Smooth muscle cell (in vitro differentiated cells): ENCODE measurements at regions not wholly inside any gene's neighbourhood (a gene's known extent, or its start where the extent isn't known, plus 50 kb on each side); places are given as distances from the start of the nearest gene placed in this dataset.

Experiments
- DNase-seq: peaks from one replicate; lab custom pipeline; 2025; ENCODE audit not compliant: unreplicated experiment; lab: John Stamatoyannopoulos, UW
- H2AFZ ChIP-seq: fragments of 200-600 bp; sonication (generic); 2 replicates; pipeline ENCODE4 v1.6.0; 2016; ENCODE audit warnings: antibody characterized with exemption, low read depth, mild to moderate bottlenecking
- H3F3A ChIP-seq: fragments of 200-600 bp; sonication (generic); 2 replicates; pipeline ENCODE4 v1.6.0; 2017; ENCODE audit warnings: antibody characterized with exemption, low read depth
- H3K27ac ChIP-seq: fragments of 200-600 bp; sonication (generic); 2 replicates; pipeline ENCODE4 v1.5.1; 2016; ENCODE audit warnings: low read depth, mild to moderate bottlenecking
- H3K27me3 ChIP-seq: fragments of 200-600 bp; sonication (generic); 2 replicates; pipeline ENCODE4 v1.6.1; 2016; ENCODE audit warnings: low read depth, mild to moderate bottlenecking
- H3K36me3 ChIP-seq: fragments of 200-600 bp; sonication (generic); 2 replicates; pipeline ENCODE4 v1.5.1; 2016; ENCODE audit warnings: low read depth
- H3K4me1 ChIP-seq: fragments of 200-600 bp; sonication (generic); 2 replicates; pipeline ENCODE4 v1.5.1; 2016; ENCODE audit warnings: low read depth
- H3K4me2 ChIP-seq: fragments of 200-600 bp; sonication (generic); 2 replicates; pipeline ENCODE4 v1.6.0; 2016; ENCODE audit warnings: mild to moderate bottlenecking
- H3K4me3 ChIP-seq: fragments of 200-600 bp; sonication (generic); 2 replicates; pipeline ENCODE4 v1.5.1; 2016; ENCODE audit warnings: mild to moderate bottlenecking
- H3K79me2 ChIP-seq: fragments of 200-600 bp; sonication (generic); 2 replicates; pipeline ENCODE4 v1.6.0; 2016; ENCODE audit warnings: low read depth, mild to moderate bottlenecking
- H3K9ac ChIP-seq: fragments of 200-600 bp; sonication (generic); 2 replicates; pipeline ENCODE4 v1.6.0; 2016; ENCODE audit warnings: low read depth
- H3K9me3 ChIP-seq: fragments of 200-600 bp; sonication (generic); replicated peaks from 2 replicates; pipeline ENCODE4 v1.5.1; 2016; ENCODE audit warnings: low read depth
- H4K20me1 ChIP-seq: fragments of 200-600 bp; sonication (generic); 2 replicates; pipeline ENCODE4 v1.6.0; 2016; ENCODE audit warnings: low read depth
- CTCF ChIP-seq: fragments of 200-600 bp; sonication (generic); IDR thresholded peaks from 2 replicates; pipeline ENCODE4 v1.5.1; 2017; ENCODE audit warnings: borderline replicate concordance, mild to moderate bottlenecking, antibody characterized with exemption; ENCODE audit not compliant: insufficient read depth, poor library complexity, severe bottlenecking
- WGBS: methylation state at CpG from one replicate; pipeline ENCODE4 v1.1.7; 2016; ENCODE audit warnings: low lambda C conversion rate; 5-methylcytosine and 5-hydroxymethylcytosine counted together

GRCh38 chr14:78016532-78016931, 153.6 kb upstream of the NRXN3 start:
- whole genome bisulfite sequencing: 71% methylated on average over 2 of the region's 2 CpGs
- no peak for DNase-seq
- no peak for TF ChIP-seq CTCF

GRCh38 chr14:78018283-78018682, 151.9 kb upstream of the NRXN3 start:
- Histone ChIP-seq H4K20me1 (no peaks in the 10 kb centered on the region), H3K36me3 (no peaks in the 10 kb centered on the region), H3K9me3 (no peaks in the 10 kb centered on the region), H3K9ac (no peak overlapping the region), H3K4me1 (peaks cover 3% of the 10 kb centered on the region), H3K4me3 (no peak overlapping the region), H3K27me3 (peaks cover 5% of the 10 kb centered on the region), H3K79me2 (no peaks in the 10 kb centered on the region), H3K27ac (no peak overlapping the region), H3F3A (no peaks in the 10 kb centered on the region), H2AFZ (no peak overlapping the region), H3K4me2 (no peak overlapping the region)
- no peak for TF ChIP-seq CTCF
- 46% methylated on average over 2 of the region's 2 CpGs for WGBS
- no peak for DNase-seq

More at GRCh38 chr14:78016532-78016931, 153.6 kb upstream of the NRXN3 start:
- H4K20me1 ChIP-seq: no peaks in the 10 kb centered on the region
- H3K79me2 ChIP-seq: no peaks in the 10 kb centered on the region
- H3K27ac ChIP-seq: no peak overlapping the region
- no peaks in the 10 kb centered on the region for H3F3A ChIP-seq
- no peaks in the 10 kb centered on the region for H3K4me1 ChIP-seq
- H3K36me3 ChIP-seq: no peaks in the 10 kb centered on the region
- no peak overlapping the region for H3K9ac ChIP-seq
- H3K4me3 ChIP-seq: no peak overlapping the region
- peaks cover 5% of the 10 kb centered on the region for H3K27me3 ChIP-seq
- no peak overlapping the region for H3K4me2 ChIP-seq
- no peaks in the 10 kb centered on the region for H3K9me3 ChIP-seq
- no peak overlapping the region for H2AFZ ChIP-seq

GRCh38 chr14:78022059-78022458, 148.1 kb upstream of the NRXN3 start:
- WGBS: 55% methylated on average over 3 of the region's 5 CpGs
- peak; percentile 62 for TF ChIP-seq CTCF
- no peak for DNase-seq
- no peaks in the 10 kb centered on the region for H3K9me3 ChIP-seq
- H3K27me3 ChIP-seq: peaks cover 14% of the 10 kb centered on the region
- H3K4me1 ChIP-seq: peaks cover 3% of the 10 kb centered on the region
- no peaks in the 10 kb centered on the region for H3F3A ChIP-seq
- H3K79me2 ChIP-seq: no peaks in the 10 kb centered on the region
- no peak overlapping the region for H3K4me3 ChIP-seq
- no peak overlapping the region for H2AFZ ChIP-seq
- no peak overlapping the region for H3K4me2 ChIP-seq
- H3K36me3 ChIP-seq: no peaks in the 10 kb centered on the region
- no peak overlapping the region for H3K9ac ChIP-seq
- H3K27ac ChIP-seq: no peak overlapping the region
- no peaks in the 10 kb centered on the region for H4K20me1 ChIP-seq

- Histone ChIP-seq H3K9ac (no peak overlapping the region), H3K4me2 (no peak overlapping the region), H4K20me1 (no peaks in the 10 kb centered on the region), H3F3A (no peaks in the 10 kb centered on the region), H2AFZ (no peak overlapping the region), H3K9me3 (no peaks in the 10 kb centered on the region), H3K27ac (no peak overlapping the region), H3K79me2 (no peaks in the 10 kb centered on the region), H3K4me1 (peaks cover 3% of the 10 kb centered on the region), H3K4me3 (no peak overlapping the region), H3K36me3 (no peaks in the 10 kb centered on the region), H3K27me3 (peaks cover 17% of the 10 kb centered on the region)
- 96% methylated on average over 2 of the region's 2 CpGs for WGBS
- no peak for TF ChIP-seq CTCF
- DNase-seq: no peak
Measured at GRCh38 chr14:78023112-78023511, 147.1 kb upstream of the NRXN3 start.
